ENCODE measurements at regions not wholly inside any gene's neighbourhood (a gene's known extent, or its start where the extent isn't known, plus 50 kb on each side); places are given as distances from the start of the nearest gene placed in this dataset.
"Not testable (repeated sequence)": the region's sequence is repeated elsewhere in the genome, so short reads cannot be mapped to it uniquely, and the experiment has no call there.

GRCh38 chr2:121063471-121063870 is 221.5 kb downstream of the TFCP2L1 start:
- H3K4me3 Mint-ChIP-seq: peak overlapping the region; percentile 19
- no peaks in the 10 kb centered on the region for H3K36me3 Mint-ChIP-seq (ENCODE audit: low read depth)
- TF ChIP-seq CTCF (IDR thresholded peaks at IDR 0.05): no peak
- DNase-seq: no peak
- H3K27me3 Mint-ChIP-seq (ENCODE audit: low read depth, poor library complexity): peaks cover 77% of the 10 kb centered on the region
- peaks cover 48% of the 10 kb centered on the region for H3K4me1 Mint-ChIP-seq
- H3K9me3 Mint-ChIP-seq: peaks cover 6% of the 10 kb centered on the region
- no peak overlapping the region for H3K27ac Mint-ChIP-seq

- no peak overlapping the region for H3K27ac Mint-ChIP-seq
- TF ChIP-seq CTCF (IDR thresholded peaks at IDR 0.05): no peak
- H3K9me3 Mint-ChIP-seq: peaks cover 6% of the 10 kb centered on the region
- DNase-seq: no peak
- H3K4me1 Mint-ChIP-seq: peaks cover 42% of the 10 kb centered on the region
- no peaks in the 10 kb centered on the region for H3K36me3 Mint-ChIP-seq (ENCODE audit: low read depth)
- H3K4me3 Mint-ChIP-seq: no peak overlapping the region
- peaks cover 76% of the 10 kb centered on the region for H3K27me3 Mint-ChIP-seq (ENCODE audit: low read depth, poor library complexity)
Measured at GRCh38 chr2:121064186-121064585, 220.8 kb downstream of the TFCP2L1 start.

- peaks cover 39% of the 10 kb centered on the region for H3K4me1 Mint-ChIP-seq
- peaks cover 70% of the 10 kb centered on the region for H3K27me3 Mint-ChIP-seq (ENCODE audit: low read depth, poor library complexity)
- H3K9me3 Mint-ChIP-seq: peaks cover 6% of the 10 kb centered on the region
- no peak for TF ChIP-seq CTCF (IDR thresholded peaks at IDR 0.05)
- no peak for DNase-seq
- H3K4me3 Mint-ChIP-seq: no peak overlapping the region
- H3K27ac Mint-ChIP-seq: no peak overlapping the region
- no peaks in the 10 kb centered on the region for H3K36me3 Mint-ChIP-seq (ENCODE audit: low read depth)
Measured at GRCh38 chr2:121065239-121065638, 219.8 kb downstream of the TFCP2L1 start.

GRCh38 chr2:121066526-121066925 is 218.5 kb downstream of the TFCP2L1 start:
- Mint-ChIP-seq H3K27me3 (ENCODE audit: low read depth, poor library complexity) (peaks cover 72% of the 10 kb centered on the region), H3K4me3 (no peak overlapping the region), H3K4me1 (peaks cover 29% of the 10 kb centered on the region), H3K9me3 (peaks cover 6% of the 10 kb centered on the region), H3K36me3 (ENCODE audit: low read depth) (no peaks in the 10 kb centered on the region), H3K27ac (no peak overlapping the region)
- DNase-seq: no peak
- no peak for TF ChIP-seq CTCF (IDR thresholded peaks at IDR 0.05)

GRCh38 chr2:121068851-121069250 is 216.2 kb downstream of the TFCP2L1 start:
- no peak for DNase-seq
- H3K4me1 Mint-ChIP-seq: peaks cover 9% of the 10 kb centered on the region
- H3K9me3 Mint-ChIP-seq: peaks cover 6% of the 10 kb centered on the region
- H3K27me3 Mint-ChIP-seq (ENCODE audit: low read depth, poor library complexity): peaks cover 63% of the 10 kb centered on the region
- no peak for TF ChIP-seq CTCF (IDR thresholded peaks at IDR 0.05)
- no peak overlapping the region for H3K4me3 Mint-ChIP-seq
- H3K27ac Mint-ChIP-seq: no peak overlapping the region
- no peaks in the 10 kb centered on the region for H3K36me3 Mint-ChIP-seq (ENCODE audit: low read depth)

- peaks cover 57% of the 10 kb centered on the region for H3K27me3 Mint-ChIP-seq (ENCODE audit: low read depth, poor library complexity)
- H3K27ac Mint-ChIP-seq: no peak overlapping the region
- DNase-seq: no peak
- no peak for TF ChIP-seq CTCF (IDR thresholded peaks at IDR 0.05)
- no peak overlapping the region for H3K4me3 Mint-ChIP-seq
- H3K4me1 Mint-ChIP-seq: peaks cover 9% of the 10 kb centered on the region
- peaks cover 6% of the 10 kb centered on the region for H3K9me3 Mint-ChIP-seq
- no peaks in the 10 kb centered on the region for H3K36me3 Mint-ChIP-seq (ENCODE audit: low read depth)
Measured at GRCh38 chr2:121069434-121069969, 215.5 kb downstream of the TFCP2L1 start.

GRCh38 chr2:121070061-121070460 is 214.9 kb downstream of the TFCP2L1 start:
- H3K4me1 Mint-ChIP-seq; H3K36me3 Mint-ChIP-seq (ENCODE audit: low read depth); H3K27ac Mint-ChIP-seq; H3K9me3 Mint-ChIP-seq; H3K4me3 Mint-ChIP-seq; DNase-seq: not testable (repeated sequence)
- H3K27me3 Mint-ChIP-seq (ENCODE audit: low read depth, poor library complexity): peaks cover 51% of the 10 kb centered on the region
